ENCODE measurements at regions not wholly inside any gene's neighbourhood (a gene's known extent, or its start where the extent isn't known, plus 50 kb on each side); places are given as distances from the start of the nearest gene placed in this dataset.

DNA sequence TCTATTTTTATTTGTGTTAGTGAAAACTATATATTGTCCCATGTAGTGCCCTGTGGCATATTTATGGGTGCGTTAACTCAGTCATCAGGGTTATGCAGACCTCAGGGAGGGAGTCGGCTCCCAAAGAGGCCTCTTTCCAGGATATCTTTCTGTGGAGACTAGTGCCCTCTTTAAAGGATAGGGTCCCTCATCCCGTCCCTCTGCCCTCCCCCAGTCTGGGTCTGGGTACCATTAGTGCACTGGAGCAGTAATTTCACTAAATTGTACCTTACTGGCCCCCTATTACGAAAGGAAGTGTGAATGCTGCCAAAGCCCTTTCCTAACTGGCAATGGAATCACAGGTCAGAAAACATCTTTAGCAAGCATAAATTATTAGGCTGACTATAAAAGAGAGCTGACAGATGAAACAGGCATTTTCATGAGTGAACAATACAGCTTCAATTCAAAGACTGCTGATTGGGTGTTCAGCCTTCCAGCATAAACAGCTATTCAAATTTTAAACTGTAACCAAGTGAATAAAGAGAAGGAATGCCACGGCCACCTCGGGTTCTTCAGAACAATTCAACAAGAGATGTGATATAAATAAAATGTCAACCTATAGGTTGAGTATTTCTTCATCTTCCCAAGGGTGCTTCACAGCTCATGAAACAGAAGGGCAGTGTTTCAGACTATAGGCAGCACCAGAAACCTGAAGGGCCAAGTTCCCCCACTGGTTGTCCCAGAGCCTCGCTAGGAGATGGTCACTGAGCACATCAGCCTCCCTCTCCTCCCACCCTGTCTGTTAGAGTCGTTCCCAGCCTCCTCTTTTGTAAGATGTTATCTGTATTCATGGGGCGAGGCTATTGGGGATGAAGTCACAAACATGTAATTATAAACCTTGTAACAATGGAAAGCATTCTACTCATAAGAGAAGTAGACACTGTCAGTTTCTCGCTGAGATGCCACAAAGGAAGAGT, 318.7 kb downstream of the TMEM161B start:
- DNase-seq, result no peak

DNA sequence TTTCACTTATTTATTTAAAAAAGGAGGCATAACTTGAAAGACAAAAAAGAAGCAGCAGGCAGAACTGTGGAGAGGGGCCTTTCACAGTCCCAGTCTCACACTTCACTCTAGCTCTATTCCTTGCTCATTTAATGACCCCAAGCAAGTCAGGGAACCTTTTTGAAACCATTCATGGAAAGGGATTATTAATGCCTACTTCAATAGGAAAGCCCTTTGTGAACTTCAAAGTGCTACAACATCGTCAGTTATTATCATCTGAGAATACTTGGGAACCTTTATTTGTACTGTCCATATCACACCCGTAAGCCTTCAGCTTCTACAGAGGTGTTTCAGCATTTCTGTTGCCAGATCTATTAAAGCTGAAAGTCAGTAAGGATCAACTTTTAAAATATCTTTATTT, 320.2 kb downstream of the TMEM161B start:
- DNase-seq, result no peak

DNA sequence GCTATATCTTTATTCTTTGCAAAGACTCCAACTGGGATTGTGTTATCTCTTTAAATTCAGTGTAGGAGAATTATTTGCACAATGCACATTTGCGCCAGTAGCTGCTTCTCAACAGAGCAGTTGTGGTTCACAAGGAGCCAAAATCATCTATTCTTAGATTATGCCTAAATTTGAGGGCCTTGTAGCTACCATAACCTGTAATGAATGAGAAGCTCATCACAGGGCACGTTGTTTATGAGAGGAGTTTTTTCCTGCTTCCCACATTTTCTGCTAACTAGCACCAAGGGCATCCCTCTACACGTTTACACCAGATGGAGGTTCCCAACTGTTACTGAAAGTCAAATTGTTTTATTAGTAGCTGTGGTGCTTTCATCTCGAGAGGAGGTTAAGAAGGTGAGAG, 322.4 kb downstream of the TMEM161B start:
- no peak for DNase-seq

DNA sequence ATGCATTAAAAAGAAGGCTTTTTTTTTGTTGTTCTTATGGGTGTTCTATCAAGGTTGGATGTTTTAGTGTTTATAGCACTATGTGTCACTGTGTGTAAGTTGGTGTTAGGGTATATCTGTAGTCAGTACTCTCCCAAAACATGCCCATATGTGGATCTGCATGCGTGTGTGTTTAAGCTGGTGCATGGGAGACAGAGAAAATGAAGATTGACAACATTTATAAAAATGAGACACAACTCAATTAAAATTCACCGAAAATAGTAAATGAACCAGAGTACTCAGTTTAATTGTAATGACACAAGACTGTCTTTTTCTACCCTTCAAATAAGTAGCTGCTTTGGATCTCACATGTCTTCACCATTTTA, 323.4 kb downstream of the TMEM161B start:
- DNase-seq, result no peak

DNA sequence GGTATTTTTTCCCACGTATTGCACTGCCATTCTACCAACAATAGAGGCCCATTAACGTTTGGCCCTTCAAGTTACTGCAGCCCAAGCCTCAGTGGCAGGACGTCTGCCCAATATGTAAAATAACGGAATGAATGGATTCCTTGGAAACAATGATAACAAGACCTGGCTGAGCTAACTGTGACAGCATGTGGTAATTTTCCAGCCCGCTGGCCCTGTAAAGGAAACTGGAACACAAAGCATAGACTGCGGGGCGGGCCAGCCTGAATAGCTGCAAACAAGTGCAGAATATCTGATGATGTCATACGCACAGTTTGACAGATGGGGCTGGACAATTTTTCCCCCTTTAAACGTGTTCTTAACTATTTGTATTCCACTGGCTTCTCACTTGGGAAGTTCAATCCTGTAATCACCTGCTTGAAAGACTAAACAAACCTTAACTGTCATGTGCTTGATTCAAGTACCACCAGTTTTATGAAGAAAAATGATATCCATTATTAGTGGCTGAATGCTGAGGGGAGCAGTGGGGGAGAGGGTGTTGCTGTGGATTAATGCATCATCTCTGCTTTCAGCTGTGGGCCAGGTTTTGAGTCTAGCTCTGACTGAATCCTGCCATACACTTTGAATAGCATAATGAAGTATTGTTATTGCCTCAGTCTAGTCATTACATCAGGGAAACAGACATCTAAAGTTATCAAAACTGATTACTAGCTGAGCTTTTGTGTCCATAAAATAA, 323.9 kb downstream of the TMEM161B start:
- peak; percentile 32 to 46 for DNase-seq

DNA sequence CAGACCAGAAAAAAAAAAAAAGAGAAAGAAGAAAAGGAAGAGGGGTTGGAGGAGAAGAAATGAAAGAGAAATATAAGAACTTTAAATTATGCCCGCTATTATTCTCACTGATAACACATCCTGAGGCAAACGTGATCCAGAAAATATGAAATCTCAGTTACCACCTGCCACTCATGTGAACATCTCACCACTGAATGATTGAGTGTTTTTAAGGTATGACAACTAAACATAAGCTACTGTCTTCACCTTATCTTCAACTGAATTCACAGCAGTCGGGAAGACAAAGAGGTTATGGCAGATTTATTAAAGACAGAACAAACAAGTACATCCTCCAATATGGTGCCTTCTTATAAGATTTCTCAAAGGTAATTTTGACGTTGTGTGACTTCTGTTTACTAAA, 327.9 kb downstream of the TMEM161B start:
- DNase-seq, result no peak

DNA sequence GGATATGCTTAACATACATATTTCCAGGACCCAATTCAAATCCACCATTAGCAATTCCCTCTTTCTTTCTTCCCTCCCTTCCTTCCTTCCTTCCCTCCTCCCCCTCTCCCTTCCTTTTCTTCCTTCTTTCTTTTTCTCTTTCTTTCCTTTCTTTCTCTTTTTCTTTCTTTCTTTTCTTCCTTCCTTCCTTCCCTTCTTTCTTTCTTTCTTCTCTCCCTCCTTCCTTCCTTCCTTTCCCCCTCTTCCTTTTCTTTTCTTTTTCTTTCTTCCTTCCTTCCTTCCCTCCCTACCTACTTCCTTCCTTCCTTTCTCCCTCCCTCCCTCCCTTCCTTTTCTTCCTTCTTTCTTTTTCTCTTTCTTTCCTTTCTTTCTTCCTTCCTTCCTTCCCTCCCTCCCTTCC, 332.0 kb downstream of the TMEM161B start:
- no peak for DNase-seq

DNA sequence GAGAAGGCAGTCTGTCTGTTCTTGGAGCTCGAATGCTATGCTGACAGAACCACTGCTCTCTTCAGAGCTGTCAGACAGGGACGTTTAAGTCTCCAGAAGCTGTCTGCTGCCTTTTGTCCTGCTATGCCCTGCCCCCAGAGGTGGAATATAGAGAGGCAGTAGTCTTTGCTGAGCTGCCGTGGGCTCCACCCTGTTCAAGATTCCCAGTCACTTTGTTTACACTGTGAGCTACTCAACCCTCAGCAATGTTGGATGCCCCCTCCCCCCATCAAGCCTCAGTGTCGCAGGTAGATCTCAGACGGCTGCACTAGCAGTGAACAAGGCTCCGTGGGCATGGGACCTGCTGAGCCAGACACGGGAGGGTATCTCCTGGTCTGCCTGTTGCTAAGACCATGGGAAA, 344.2 kb downstream of the TMEM161B start:
- peak in 1 of 2 experiments; percentile 21 for DNase-seq

DNA sequence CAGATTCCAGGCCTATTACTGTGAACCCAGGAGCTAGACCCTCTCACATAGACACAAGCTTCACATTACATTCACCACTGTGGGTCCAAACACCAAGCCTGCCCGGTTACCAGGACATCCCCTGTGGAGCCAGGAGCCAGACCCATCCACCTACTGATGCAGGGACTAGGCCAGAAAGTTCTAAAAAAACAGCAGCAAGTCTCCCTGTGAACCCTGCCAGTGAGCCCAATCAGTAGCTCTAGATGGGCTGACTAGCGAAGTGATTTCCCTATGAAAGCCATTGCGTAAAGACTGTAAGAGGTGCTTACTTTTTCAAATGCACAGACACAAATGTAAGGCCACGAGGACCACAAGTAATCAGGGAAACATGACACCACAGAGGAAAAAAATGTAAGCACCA, 352.3 kb downstream of the TMEM161B start:
- no peak for DNase-seq

DNA sequence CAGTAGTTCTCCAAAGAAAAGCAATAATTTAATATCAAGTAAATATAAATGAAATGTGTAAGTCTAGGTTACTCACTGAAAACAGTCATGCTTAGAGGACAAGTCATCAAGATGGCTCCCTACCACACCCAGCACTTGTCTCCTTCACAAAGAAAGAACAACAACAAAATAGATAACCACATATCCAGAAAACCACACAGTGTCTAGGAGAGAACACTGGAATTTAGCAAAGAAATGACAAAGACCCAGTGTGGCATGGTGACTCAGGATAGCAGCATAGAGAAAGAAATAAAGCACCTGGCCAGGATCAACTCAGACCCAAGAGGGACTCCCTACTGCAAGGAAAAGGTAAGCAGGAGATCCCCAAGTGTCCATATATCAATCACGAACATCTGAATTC, 356.2 kb downstream of the TMEM161B start:
- DNase-seq, result no peak

DNA sequence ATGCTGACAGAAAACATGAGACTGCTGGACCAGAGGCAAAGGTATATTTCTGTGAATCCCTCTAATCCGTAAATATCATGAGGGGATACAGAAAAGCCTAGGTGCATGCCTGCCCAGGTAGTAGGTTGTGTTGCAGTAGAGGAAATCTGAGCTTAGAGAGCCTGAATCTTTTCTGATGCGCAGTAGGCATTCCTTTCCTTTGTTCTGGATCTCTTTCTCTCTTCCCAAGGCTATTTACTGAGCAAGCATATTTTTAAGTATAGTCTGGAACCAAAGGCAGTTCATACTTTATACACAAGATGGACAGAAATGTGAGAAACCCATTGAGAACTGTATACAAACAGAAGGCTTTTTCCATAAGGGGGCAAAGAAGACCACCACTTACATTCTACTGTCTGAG, 359.3 kb downstream of the TMEM161B start:
- DNase-seq, result no peak

DNA sequence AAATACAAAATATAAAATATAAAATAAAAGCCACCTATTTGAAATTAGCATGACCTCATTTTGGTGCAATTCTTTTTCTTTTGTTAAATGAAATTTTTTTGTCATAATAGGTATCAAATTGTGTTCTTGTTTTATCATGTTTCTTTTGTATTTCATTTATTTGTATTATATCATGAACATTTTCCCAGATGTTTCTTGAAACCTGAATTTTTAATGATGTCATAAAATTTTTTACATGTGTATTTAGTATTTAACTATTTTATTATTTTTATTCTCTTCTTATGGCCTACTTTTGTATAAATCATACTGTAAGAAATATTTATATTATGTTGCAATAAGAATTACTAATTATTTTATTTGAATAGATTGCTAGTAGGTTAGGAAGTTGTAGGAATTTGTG, 361.7 kb downstream of the TMEM161B start:
- no peak for DNase-seq

DNA sequence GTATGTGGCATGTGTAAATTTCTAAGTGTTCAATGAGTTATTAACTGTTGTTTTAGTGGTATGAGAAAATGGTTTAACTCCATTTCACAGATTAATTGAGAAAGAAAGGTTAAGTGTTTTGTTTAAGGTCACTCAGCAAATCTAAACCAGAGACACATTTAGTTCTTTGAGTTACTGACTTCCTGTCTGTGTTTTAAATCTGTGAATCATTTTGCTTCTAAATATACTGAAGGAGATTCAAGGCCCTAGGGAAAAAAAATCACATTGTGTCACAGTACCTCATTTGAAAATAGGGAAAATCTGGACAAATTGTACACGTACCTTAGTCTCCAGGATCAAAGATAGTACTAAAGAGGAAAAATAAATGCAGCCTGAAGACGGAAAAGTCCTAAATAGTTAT, 368.2 kb downstream of the TMEM161B start:
- no peak for DNase-seq

DNA sequence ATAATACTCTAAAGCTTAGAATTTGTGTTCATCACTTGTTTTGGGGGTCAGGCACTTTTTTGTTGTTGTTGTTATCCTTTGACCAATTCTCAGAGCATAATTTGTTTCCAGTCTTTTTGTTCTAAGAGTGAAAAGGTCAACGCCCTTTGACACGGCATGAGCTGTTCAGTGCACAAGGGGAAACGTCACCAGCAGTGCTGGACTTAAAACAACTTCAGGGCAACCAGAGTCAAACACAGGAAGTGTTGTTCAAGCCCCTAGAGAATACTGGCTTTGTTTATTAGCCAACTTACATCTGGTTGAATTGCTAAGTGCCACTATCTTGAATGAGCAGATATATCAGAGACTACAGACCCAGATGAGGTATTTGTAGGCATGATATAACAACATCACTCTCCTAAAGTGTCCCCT, 368.9 kb downstream of the TMEM161B start:
- no peak for DNase-seq

DNA sequence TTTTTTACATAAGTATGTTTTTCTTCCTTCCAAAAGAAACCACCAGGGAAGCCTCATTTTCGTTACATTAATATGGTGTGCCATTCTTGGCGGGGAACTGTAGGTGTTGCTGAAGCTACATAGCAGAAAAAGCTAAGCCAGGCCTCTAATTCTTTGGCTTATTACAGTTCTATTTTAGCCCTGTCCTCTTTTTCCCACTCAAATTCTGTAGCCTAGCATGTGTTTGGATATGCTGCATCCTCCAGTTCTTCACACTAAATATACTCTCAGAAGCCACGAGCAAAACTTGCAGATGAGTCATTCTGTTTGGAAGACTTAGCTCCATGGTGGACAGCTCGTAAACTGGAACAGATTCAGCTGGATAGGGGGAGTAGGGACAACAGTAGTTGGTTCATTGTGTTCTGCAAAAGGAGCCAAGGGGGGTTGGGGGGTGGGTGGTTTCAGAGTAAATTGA, 369.4 kb downstream of the TMEM161B start:
- DNase-seq, result no peak

DNA sequence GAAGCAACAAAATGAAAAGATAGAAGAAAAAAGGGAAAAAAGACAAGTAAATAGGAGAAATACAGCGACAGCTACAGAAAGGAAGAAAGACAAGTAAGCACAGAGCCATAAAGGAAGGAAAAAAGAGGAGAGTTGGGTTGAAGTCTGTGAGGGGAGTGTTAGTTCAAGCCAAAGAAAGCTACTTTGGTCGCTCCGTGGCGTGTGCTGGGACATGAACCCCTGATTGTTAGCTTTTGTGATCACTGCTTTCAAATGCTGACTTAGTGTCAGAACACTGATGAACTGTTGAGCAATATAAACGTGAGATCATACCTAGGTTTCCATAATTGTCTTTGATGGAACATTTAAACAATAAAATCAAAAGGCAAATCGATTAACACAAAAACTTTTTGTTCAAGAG, 370.1 kb downstream of the TMEM161B start:
- DNase-seq, result no peak

DNA sequence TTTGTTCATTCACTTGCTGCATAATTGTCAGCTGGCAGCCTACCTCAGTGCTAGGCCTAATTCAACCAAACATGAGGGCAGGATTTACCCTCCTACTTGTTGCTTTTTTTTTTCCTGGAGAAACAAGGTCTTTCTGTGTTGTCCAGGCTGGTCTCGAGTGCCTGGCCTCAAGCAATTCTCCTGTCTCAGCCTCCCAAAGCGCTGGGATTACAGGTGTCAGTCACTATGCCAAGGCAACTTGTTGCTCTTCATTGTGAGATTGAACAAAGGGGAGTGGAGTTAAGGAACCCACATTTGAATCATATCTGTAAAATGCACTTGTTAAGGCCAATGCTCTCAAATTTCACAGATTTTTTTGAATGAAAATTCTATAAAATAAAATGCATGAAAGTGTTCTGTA, 380.5 kb downstream of the TMEM161B start:
- DNase-seq, result no peak

DNA sequence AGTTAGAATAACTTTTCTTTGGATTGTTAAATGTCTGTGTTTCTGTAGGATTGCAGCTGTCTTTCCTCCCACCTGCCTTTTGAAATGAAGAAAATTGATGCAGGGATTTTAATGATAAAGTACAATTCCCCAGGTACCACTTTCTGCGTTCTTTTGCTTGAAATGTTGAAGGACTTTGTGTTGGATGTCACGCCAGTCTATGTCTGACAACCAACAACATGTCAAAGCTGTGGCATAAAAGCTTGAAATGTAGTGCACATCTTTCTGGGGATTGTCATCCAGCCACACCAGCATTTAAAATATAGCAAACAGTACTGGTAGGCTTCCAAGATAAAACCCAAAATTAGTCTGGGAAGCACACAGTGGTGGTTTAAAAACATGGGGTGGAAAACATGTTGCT, 381.4 kb downstream of the TMEM161B start:
- no peak for DNase-seq

DNA sequence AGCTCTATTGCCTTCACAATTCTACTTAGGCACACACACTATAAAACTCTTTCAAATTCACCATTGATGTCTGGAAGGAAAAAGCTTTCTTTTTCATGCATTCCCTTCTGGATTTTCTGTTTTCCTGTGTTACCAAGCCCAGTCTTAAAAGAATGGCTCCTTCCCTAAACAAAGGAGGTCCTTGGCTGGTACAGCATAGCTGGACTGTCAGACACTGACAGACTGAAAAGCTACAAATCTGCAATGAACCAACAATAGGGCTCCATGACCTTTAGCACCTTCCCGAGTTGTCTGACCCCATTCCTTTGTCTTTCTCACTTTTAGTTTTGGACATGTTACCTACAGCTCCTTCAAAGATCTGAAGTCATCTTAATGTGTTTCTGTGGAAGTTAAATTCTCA, 382.5 kb downstream of the TMEM161B start:
- DNase-seq, result no peak

DNA sequence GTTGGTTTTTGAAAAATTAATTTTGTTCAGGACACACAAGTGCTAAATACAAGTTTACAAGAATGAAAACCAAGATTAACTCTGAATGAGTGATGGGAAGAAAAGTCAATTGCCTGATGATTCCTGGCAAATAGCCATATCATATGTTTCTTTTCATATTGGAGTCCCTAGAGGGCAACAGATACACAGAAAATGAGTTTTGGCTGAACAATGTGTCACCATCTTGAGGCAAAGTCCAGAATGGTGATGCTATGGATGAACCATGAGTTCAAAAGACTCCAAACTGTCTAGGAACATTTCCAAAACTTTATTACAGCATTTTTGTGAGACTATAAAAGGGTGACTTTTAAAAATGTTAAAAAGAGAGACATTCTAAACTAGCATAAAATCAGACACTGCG, 382.9 kb downstream of the TMEM161B start:
- no peak for DNase-seq

DNA sequence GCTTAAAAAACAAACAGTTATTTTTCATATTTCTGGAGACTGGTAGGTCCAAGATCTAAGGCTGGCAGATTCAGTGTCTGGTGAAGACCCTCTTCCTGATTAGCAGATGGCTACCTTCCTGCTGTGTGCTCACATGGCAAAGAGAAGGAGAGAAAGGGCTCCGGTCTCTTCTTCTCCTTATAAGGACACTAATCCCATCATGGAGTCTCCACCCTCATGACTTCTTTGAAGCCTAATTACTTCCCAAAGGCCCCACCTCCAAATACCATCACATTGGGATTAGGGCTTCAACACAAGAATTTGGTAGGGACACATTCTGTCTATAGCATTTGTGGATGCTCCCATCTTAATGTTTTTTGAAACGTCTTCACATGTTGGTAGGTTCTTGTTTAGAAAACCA, 391.1 kb downstream of the TMEM161B start:
- DNase-seq, result no peak

DNA sequence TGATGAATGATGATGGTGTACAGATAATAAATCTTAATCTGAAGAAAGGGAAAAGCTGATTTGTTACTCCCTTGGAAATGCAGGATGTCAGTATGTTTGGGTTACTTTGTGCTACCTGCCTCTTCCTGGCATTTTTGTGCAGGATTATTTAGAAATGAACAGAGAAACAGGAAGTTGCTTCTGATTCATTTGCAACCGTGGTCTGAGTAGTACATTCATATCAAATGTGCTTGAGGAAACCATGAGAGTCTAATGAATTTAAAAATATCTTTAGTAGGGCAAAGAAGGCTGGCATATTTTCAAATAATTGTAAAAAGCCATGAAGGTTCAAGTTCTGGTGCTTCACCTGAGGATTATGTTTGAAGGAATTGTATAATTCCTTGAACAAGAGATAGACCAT, 391.6 kb downstream of the TMEM161B start:
- no peak for DNase-seq

DNA sequence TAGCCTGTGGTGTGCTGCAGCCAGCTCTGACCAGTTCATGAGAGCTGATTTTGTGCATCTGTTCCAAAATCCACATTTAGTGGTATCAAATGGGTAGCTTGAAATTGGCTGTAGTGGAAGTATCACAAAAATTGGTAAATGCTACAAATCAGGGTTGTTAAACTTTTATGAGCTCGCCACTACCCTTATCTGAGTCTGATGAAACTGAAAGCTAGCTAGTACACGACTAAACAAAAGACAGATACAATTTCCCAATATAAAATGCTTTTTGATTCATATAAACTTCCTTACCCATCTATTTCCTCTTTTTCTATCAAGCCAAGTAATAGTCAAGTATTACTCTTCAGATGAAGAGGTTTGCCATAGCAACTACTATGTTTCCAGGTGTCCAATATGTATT, 392.0 kb downstream of the TMEM161B start:
- DNase-seq, result no peak

DNA sequence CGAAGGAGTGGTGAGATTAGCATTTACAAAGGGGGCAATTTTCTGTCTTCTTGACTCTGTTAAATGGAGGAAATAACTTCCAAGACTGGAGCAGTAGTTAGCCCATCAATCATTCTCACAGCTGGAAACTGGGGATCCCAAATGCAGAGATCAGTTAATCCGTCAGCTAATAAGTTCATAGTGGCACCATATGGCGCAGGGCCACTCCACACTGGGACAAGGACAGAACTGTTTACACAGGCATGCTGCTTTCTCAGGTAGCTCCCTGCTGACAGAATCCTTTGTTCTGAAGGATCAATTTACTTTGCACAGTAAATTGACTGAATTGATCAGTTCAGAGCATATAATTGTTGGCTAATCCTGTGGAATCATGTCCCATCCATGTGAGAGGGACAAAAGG, 395.7 kb downstream of the TMEM161B start:
- DNase-seq, result no peak

Data from SHP77 (cell line).